ENCODE measurements at regions not wholly inside any gene's neighbourhood (a gene's known extent, or its start where the extent isn't known, plus 50 kb on each side); places are given as distances from the start of the nearest gene placed in this dataset.

DNA sequence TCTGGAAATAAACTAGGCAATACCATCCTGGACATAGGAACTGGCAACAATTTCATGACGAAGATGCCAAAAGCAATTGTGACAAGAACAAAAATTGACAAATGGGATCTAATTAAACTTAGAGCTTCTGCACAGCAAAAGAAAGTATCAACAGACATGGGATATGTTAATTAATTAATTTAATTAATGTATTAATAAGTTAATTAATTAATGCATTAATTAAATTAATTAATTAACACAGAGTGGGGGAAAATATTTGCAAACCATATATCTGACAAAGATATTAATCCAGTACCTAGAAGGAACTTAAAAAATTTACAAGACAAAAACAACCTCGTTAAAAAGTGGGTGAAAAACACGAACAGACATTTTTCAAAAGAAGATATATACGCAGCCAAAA lies 83.6 kb downstream of the GCC1 start:
- no peaks in the 10 kb centered on the region for H4K20me1 ChIP-seq (ENCODE audit: insufficient read depth)
- RAD21 ChIA-PET (ENCODE audit: low non-redundant PET in 1 of 2, low total read pairs in 2 of 2, uncharacterized antibody in 2 of 2, unreplicated experiment in 2 of 2) = no interaction called here
- TF ChIP-seq YY1 (IDR thresholded peaks at IDR 0.05; ENCODE audit: extremely low read depth, insufficient replicate concordance, low read depth, low read length) (no peak), SP1 (IDR thresholded peaks at IDR 0.05; ENCODE audit: low read depth) (no peak), ATF3 (IDR thresholded peaks at IDR 0.05) (no peak), SIN3A (IDR thresholded peaks at IDR 0.05; ENCODE audit: low read depth) (no peak), JUND (IDR thresholded peaks at IDR 0.05) (no peak), EGR1 (IDR thresholded peaks at IDR 0.05; ENCODE audit: low read depth) (no peak), EZH2phosphoT487 (IDR thresholded peaks at IDR 0.05; ENCODE audit: borderline replicate concordance) (no peak), CBX3 (IDR thresholded peaks at IDR 0.05; ENCODE audit: low read depth) (no peak), ELF1 (IDR thresholded peaks at IDR 0.05; ENCODE audit: borderline replicate concordance, low read depth) (no peak), ZFX (IDR thresholded peaks at IDR 0.05) (no peak), SRF (IDR thresholded peaks at IDR 0.05; ENCODE audit: low read depth) (no peak), CEBPB (IDR thresholded peaks at IDR 0.05; ENCODE audit: low read depth) (no peak)
- TF ChIP-seq, protein P1, sequence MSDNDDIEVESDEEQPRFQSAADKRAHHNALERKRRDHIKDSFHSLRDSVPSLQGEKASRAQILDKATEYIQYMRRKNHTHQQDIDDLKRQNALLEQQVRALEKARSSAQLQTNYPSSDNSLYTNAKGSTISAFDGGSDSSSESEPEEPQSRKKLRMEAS (IDR thresholded peaks at IDR 0.05) = no peak
- no peaks in the 10 kb centered on the region for H3K4me1 ChIP-seq (ENCODE audit: control insufficient read depth in 1 of 2, insufficient read depth in 2 of 2, low read length in 2 of 2)
- no peak for ATAC-seq
- peaks cover 22% of the 10 kb centered on the region for H3K27me3 ChIP-seq (ENCODE audit: insufficient read depth, low read length)
- no peak overlapping the region for H2AFZ ChIP-seq (ENCODE audit: low read depth, low read length, poor library complexity, severe bottlenecking)
- no peak overlapping the region for H3K4me3 ChIP-seq (replicated peaks in 1 of 2; ENCODE audit: low read depth in 1 of 2, low read length in 2 of 2)
- CTCF ChIA-PET = no interaction called here
- H3K4me2 ChIP-seq (ENCODE audit: low read length) = no peak overlapping the region
- H3K27ac ChIP-seq (ENCODE audit: low read depth, low read length) = no peak overlapping the region
- POLR2A ChIA-PET = no interaction called here
- no peak overlapping the region for H3K9ac ChIP-seq (ENCODE audit: low read length)
- no peaks in the 10 kb centered on the region for H3K9me3 ChIP-seq (ENCODE audit: control insufficient read depth in 1 of 2, insufficient read depth in 1 of 2, low read depth in 1 of 2, low read length in 2 of 2)
- H3K9me2 ChIP-seq (ENCODE audit: insufficient read depth) = no peaks in the 10 kb centered on the region
- intact Hi-C loops (cut with micrococcal nuclease) = no loop called here
- BruUV-seq (replicated peaks) = no TSS peak
- no peak for DNase-seq (ENCODE audit: low read depth, low spot score)
- H3K36me3 ChIP-seq (ENCODE audit: control insufficient read depth in 1 of 2, insufficient read depth in 2 of 2, low read length in 2 of 2) = no peaks in the 10 kb centered on the region
- H3K79me2 ChIP-seq (ENCODE audit: insufficient read depth, low read length) = no peaks in the 10 kb centered on the region

GRCh38 chr7:127487381-127487780 lies 94.9 kb upstream of the ZNF800 start:
- CTCF ChIA-PET = no interaction called here
- Histone ChIP-seq H3K36me3 (ENCODE audit: control insufficient read depth in 1 of 2, insufficient read depth in 2 of 2, low read length in 2 of 2) (no peaks in the 10 kb centered on the region), H2AFZ (ENCODE audit: low read depth, low read length, poor library complexity, severe bottlenecking) (no peak overlapping the region), H3K79me2 (ENCODE audit: insufficient read depth, low read length) (no peaks in the 10 kb centered on the region), H3K4me1 (ENCODE audit: control insufficient read depth in 1 of 2, insufficient read depth in 2 of 2, low read length in 2 of 2) (peaks cover 0 to 6% of the 10 kb centered on the region in 2 experiments; a peak in 2 of 4 replicates), H3K27ac (ENCODE audit: low read depth, low read length) (no peak overlapping the region), H3K4me2 (ENCODE audit: low read length) (no peak overlapping the region), H3K9me3 (ENCODE audit: control insufficient read depth in 1 of 2, insufficient read depth in 1 of 2, low read depth in 1 of 2, low read length in 2 of 2) (no peaks in the 10 kb centered on the region), H4K20me1 (ENCODE audit: insufficient read depth) (no peaks in the 10 kb centered on the region), H3K9me2 (ENCODE audit: insufficient read depth) (0 out of 2 replicates have a peak, but pooled peaks cover 3% of the 10 kb centered on the region), H3K9ac (ENCODE audit: low read length) (no peak overlapping the region), H3K4me3 (replicated peaks in 1 of 2; ENCODE audit: low read depth in 1 of 2, low read length in 2 of 2) (no peak overlapping the region), H3K27me3 (ENCODE audit: insufficient read depth, low read length) (peaks cover 20% of the 10 kb centered on the region)
- RAD21 ChIA-PET (ENCODE audit: low non-redundant PET in 1 of 2, low total read pairs in 2 of 2, uncharacterized antibody in 2 of 2, unreplicated experiment in 2 of 2) = no interaction called here
- no peak for DNase-seq (ENCODE audit: low read depth, low spot score)
- POLR2A ChIA-PET = no interaction called here
- no TSS peak for BruUV-seq (replicated peaks)
- intact Hi-C loops (cut with micrococcal nuclease) = no loop called here
- ATAC-seq = no peak
- no peak for TF ChIP-seq CEBPB (IDR thresholded peaks at IDR 0.05; ENCODE audit: low read depth)
- TF ChIP-seq SP1 (IDR thresholded peaks at IDR 0.05; ENCODE audit: low read depth) = no peak
- TF ChIP-seq, protein P2, sequence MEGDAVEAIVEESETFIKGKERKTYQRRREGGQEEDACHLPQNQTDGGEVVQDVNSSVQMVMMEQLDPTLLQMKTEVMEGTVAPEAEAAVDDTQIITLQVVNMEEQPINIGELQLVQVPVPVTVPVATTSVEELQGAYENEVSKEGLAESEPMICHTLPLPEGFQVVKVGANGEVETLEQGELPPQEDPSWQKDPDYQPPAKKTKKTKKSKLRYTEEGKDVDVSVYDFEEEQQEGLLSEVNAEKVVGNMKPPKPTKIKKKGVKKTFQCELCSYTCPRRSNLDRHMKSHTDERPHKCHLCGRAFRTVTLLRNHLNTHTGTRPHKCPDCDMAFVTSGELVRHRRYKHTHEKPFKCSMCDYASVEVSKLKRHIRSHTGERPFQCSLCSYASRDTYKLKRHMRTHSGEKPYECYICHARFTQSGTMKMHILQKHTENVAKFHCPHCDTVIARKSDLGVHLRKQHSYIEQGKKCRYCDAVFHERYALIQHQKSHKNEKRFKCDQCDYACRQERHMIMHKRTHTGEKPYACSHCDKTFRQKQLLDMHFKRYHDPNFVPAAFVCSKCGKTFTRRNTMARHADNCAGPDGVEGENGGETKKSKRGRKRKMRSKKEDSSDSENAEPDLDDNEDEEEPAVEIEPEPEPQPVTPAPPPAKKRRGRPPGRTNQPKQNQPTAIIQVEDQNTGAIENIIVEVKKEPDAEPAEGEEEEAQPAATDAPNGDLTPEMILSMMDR (IDR thresholded peaks at IDR 0.05 in 2 of 3, conservative IDR thresholded peaks at IDR 0.05 in 1 of 3; ENCODE audit: borderline replicate concordance in 1 of 3, insufficient read depth in 1 of 3, low read depth in 2 of 3, low read length in 2 of 3) = no peak

All from HCT116 (cell line).